NCI-H2081 treated with DMSO at 0.1 percent for 48 hours (cell line): ENCODE measurements at regions not wholly inside any gene's neighbourhood (a gene's known extent, or its start where the extent isn't known, plus 50 kb on each side); places are given as distances from the start of the nearest gene placed in this dataset.

ENCODE experiments used
- DNase-seq: peaks from one replicate; lab custom pipeline; 2025; lab: John Stamatoyannopoulos, UW

GRCh38 chr2:2993172-2993692, 384.4 kb downstream of the EIPR1 start:
- no peak for DNase-seq

DNA sequence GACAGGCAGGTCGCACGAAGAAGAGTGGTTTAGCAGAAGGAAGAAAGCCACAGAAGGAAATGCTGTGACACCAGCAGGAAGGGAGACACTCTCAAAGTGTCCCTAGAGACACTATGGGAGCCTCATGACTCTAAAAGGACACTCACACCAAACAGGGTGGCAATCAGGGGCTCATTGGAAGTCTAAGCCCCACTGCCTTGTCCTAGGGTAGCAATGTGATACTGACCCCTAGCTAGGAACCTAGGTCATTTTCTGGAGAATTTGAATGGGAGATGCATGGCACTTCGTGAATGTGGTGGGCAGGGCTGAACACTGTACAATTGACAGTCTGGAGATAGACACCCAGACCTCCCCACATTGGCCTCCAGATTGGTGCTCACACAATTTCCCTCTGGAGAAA, 385.0 kb downstream of the EIPR1 start:
- no peak for DNase-seq

GRCh38 chr2:2985020-2985419, 392.6 kb downstream of the EIPR1 start:
- DNase-seq = no peak

DNA sequence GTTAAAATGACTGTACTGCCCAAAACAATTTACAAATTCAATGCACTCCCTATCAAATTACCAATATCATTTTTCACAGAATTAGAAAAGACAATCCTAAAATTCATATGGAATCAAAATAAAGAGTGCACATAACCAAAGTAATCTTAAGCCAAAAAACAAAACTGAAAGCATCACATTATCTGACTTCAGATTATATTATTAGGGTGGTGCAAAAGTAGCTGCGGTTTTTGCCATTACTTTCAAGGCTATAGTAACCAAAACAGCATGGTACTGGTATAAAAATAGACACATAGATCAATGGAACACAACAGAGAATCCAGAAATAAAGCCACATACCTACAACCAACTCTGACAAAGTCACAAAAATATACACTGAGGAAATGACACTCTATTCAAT, 396.6 kb downstream of the EIPR1 start:
- DNase-seq = no peak

GRCh38 chr2:2974982-2975381, 402.6 kb downstream of the EIPR1 start:
- no peak for DNase-seq

GRCh38 chr2:2960441-2961133, 417.0 kb downstream of the EIPR1 start:
- no peak for DNase-seq

GRCh38 chr2:2950403-2950952, 427.1 kb downstream of the EIPR1 start:
- DNase-seq = no peak

DNA sequence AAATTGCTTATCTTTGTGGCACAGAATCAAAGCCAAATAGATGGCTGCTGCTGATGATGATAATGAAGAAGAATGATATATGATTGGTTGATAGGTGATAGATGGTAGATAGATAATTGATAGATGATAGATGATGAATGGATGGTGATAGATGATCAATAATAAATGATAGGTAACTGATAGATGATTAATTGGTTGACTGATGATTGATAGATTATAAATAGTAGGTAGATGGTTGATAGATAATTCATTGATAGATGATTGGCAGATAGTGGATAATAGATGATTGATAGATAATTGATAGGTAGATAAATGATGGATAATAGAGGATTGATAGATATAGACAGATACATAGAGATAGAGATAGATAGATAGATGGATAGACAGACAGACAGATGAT, 430.2 kb downstream of the EIPR1 start:
- DNase-seq = no peak

GRCh38 chr2:2942906-2943305, 434.7 kb downstream of the EIPR1 start:
- no peak for DNase-seq

- DNase-seq = no peak
Observed at GRCh38 chr2:2942225-2942624, 435.4 kb downstream of the EIPR1 start.

GRCh38 chr2:2941205-2941604, 436.4 kb downstream of the EIPR1 start:
- no peak for DNase-seq

DNA sequence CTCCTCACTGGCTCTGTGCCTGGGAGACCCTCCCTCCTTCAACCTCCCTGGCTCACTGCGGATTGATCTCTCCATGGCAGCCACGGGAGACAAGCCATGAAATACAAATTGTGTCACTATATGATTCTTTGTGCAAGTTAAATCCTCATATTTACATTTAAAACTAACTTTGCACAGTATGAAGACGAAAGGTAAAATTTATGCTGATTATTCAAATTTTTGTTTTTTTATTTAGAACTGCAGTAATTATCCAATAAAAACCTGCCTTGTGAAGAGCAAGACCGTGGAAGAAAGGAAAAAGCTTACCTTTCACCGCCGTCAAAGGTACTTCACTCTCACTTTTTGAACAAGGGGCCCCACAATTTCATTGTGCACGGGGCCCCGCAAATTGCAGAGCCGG, 436.9 kb downstream of the EIPR1 start:
- no peak for DNase-seq

DNA sequence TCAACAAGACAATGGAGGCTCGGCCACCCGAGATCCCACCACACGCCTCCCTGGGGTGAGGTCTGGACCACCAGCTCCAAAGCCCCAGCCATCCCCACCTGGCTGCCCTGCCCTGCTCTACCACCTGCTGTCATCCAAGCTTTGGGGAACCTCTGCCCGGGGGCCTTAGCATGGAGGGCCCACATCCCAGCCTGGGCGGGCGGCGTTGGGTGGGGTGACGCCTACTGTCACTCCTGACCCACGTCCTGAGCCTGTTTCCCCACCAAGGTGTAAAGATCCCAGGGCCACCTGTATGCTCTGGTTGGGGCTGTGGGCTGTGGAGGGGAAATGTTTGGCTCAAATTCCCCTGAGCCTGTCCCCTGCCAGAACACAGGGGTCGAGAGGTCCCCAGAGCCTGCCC, 437.6 kb downstream of the EIPR1 start:
- no peak for DNase-seq

- no peak for DNase-seq
Observed at GRCh38 chr2:2939078-2939795, 438.4 kb downstream of the EIPR1 start.

DNA sequence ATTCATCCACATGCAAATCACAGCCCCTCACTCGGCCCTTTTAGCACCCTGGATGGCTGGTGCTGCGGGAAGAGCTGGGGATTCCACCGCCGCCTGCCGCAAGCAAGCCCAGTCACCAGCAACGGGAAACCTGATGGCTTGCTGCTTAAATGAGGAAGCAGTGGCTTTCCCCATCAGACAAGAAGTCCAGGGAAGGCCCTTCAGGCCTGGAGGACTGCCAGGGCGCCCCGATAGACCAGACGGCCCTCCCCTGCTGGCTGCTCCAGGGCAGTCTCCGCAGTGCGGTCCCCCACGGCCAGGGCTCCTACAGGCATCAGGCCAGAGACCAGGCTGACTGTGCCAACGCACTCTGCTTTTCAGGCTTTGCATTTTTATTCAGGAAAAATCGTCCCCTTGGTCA, 439.1 kb downstream of the EIPR1 start:
- DNase-seq = no peak

DNA sequence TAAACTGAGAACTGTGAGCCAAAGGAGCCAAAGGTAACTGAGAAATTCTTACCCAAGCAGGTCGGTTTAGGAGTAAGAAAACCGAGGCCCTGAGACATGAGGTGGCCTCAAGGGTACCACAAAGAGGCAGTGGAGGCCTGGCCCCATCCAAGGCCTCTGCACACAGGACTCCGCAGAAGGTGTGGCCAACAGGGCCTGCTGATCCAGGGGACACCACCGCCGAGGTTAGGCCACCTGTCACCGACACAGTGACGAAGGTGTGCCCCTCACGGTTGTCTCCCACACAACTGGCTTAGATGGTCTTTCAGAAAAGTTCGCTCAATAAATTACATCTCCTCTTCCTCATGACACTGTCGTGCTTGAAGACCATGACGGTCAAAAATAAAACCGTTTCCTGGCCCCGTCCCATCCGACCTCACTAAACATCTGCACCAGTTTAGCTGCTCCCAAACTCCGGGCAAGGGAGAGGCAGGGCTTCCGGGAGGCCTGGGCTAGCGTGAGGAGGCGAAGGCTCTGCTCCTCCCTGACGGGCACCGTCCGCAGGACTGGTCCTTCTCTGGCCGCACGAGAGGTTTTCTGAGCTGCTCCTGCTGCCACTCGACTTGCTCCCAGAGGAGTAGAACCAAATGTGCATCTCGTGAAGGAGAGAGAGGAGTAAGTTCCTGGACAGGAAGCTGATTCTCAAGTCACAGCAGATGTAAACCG, 442.0 kb downstream of the EIPR1 start:
- DNase-seq = no peak

DNA sequence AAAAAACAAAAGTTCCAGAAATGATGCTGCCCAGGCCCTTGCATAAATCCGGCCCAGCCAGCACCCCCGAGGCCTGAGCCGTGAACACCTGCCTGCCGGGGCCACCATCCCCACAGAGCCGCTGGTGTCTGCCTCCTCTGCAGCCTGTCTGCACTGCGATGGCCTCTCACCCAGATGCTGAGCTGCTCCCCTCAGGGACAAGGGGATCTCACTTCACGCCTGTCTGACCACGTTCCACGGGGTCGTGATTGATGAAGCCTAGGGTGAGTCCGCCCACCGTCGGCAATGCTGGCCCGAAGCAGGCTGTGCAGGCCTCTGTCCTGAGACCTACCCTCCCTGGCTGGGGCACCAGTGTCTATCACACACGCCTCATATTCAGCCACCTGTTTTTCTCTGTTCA, 444.2 kb downstream of the EIPR1 start:
- no peak for DNase-seq

GRCh38 chr2:2932692-2933305, 444.8 kb downstream of the EIPR1 start:
- no peak for DNase-seq

DNA sequence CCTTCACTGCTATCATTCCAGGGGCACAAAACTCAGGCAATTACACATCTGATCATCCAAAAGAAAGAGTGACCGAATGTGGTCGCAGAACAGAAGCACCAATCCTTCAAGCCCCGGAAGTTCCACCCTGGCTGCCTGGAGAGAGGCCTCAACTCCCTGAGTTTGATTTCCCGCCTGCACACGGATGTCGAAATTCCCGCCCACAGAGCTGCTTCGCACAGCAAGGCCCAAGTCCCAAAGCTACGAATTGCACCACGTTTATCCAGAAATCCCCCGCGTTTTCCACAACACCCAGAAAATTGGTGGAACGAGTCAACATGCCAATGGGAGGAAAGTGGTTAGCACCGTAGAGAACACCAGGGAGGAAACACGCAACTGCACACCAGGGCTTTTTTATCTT, 445.4 kb downstream of the EIPR1 start:
- DNase-seq = no peak

GRCh38 chr2:2931318-2932075, 446.1 kb downstream of the EIPR1 start:
- no peak for DNase-seq

DNA sequence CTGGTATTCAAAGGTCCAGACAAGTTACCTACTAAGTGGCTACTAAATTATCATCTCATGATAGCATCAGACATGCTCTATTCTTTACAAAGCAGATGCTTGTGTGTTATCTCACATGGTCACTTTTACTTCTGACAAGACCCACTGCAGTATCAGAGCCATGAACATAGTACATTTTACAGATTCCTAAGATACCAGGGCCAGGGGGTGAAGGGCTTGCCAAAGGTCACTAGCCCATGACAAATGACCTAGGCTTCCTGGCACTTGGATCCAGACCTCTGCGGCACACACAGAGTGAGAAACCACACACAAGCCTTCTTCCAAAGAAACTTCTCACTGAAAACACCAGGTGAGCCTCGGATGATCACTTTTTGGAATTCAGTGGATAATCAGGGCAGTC, 446.8 kb downstream of the EIPR1 start:
- no peak for DNase-seq

DNA sequence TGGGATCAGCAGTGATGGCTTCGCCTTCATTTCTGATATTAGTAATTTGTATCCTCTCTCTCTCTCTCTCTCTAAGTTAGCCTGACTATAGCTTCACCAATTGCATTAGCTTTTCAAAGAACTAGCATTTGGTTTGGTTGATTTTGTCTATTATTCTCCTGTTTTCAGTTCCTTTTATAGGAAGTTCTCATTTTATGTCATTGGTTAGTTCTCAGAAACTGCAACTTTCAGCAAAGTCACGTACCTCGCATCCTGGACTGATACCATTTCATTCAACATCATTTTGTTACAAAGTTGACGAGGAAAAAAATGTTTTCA, 450.8 kb downstream of the EIPR1 start:
- DNase-seq = no peak
